ENCODE measurements at regions not wholly inside any gene's neighbourhood (a gene's known extent, or its start where the extent isn't known, plus 50 kb on each side); places are given as distances from the start of the nearest gene placed in this dataset.

DNA sequence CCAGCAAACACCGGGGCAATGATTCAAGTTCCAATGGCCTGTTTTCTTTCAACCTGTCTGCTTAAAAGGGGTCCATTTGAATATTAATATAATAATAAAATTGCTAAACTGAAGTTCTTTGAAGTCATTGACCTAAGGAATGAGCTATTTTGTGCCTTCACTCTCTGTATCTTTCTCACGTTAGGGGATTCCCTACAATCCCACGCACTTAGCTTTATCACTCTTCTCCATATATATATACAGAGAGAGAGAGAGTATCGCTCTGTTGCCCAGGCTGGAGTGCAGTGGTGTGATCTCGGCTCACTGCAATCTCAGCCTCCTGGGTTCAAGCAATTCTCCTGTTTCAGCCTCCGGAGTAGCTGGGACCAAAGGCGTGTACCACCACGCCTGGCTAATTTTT lies 83.9 kb upstream of the NWD2 start:
- DNase-seq (ENCODE audit: extremely low read depth in 1 of 2, low read depth in 1 of 2), result no peak

DNA sequence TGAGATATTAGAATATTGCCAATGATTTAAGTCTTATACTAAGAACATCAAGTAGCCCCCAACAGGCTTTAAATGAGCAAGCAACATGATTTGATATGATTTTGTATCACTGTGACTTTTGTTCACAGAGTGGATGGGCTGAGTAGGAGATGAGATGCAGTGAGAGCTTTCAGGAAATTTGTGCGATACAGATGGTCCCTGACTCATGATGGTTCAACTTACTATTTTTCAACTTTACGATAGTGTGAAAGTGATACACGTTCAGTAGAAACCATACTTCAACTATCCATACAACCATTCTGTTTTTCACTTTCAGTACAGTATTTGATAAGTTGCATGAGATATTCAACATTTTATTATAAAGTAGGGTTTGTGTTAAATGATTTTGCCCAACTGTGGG lies 78.7 kb upstream of the NWD2 start:
- no peak for DNase-seq (ENCODE audit: extremely low read depth in 1 of 2, low read depth in 1 of 2)

DNA sequence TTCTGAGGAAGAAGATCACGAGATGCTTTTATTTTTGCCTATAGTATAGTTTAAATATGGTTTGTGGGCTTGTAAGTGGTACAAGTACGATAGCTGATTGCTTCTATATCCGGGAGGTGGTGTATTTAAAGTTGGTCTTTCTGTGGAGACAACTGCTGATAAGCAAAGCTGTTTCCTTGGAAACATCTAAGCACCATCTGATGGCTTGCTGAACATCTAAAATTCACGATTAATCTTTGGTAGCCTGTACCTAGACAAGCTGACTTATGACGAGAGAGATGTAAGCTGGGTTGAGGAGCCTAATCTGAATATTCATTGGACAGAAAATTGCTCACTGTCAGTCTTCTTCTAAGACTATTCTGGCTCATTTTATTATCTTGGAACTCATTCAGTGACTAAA lies 74.6 kb upstream of the NWD2 start:
- no peak for DNase-seq (ENCODE audit: extremely low read depth in 1 of 2, low read depth in 1 of 2)

DNA sequence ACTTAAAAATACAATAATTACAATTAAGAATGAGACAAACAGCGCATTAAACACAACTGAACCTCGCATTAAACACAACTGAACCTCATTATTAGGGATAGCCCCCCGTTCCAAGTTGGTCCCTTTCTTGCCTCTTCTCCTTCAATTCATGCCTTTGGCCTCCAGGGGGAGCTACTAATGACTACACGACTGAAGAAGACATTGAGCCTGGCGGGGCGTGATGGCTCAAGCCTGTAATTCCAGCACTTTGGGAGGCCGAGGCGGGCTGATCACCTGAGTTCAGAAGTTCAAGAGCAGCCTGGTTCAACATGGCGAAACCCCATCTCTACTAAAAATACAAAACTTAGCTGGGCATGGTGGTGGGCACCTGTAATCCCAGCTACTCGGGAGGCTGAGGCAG lies 56.4 kb upstream of the NWD2 start:
- DNase-seq (ENCODE audit: extremely low read depth in 1 of 2, low read depth in 1 of 2), result no peak

Data from activated CD8-positive, alpha-beta memory T cell treated with anti-CD3 and anti-CD28 coated beads for 1 hour (primary cell).